NB4 (cell line): ENCODE measurements at regions not wholly inside any gene's neighbourhood (a gene's known extent, or its start where the extent isn't known, plus 50 kb on each side); places are given as distances from the start of the nearest gene placed in this dataset.

Experiments used
- DNase-seq: peaks from one replicate; pipeline ENCODE4 v3.0.0; 2010; ENCODE audit warnings: low read depth
- H3K4me3 ChIP-seq: one replicate; pipeline ENCODE4 v1.5.1; 2011; ENCODE audit warnings: mild to moderate bottlenecking, low read depth, low read length, moderate library complexity
- MYC ChIP-seq: IDR thresholded peaks from 2 replicates; pipeline ENCODE4 v1.6.1; 2011; ENCODE audit warnings: low read depth, low read length
- POLR2A ChIP-seq: IDR thresholded peaks from 2 replicates; pipeline ENCODE4 v1.6.1; 2011; ENCODE audit warnings: mild to moderate bottlenecking; ENCODE audit not compliant: insufficient read length; ENCODE audit errors: extremely low read depth
- TF ChIP-seq, protein P1 (sequence below): IDR thresholded peaks from 2 replicates; pipeline ENCODE4 v1.6.1; 2011; ENCODE audit warnings: low read depth, low read length
- TF ChIP-seq, protein P2 (sequence below): IDR thresholded peaks from one replicate; pipeline ENCODE4 v1.5.1; 2012; ENCODE audit warnings: low read depth, low read length

DNA sequence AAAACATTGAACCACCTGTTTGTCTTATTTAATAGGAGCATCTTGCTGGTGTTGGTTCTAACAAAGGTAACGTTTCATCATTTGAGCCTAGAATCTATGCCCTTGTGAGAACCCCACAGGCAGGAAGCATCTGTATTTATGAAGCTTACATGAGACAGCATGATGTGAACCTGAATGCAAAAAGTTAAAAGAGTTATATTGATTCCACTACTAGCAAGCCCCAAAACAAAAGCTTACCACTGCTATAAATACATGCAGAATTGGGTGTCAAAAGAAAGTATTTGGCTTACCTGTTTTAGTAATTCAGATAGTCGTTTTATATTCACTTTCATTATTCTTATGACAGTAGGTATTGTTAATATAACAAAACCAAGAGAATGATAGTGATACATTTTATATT, 301.2 kb upstream of the ADGRL2 start:
- DNase-seq: no peak
- TF ChIP-seq, protein P1, sequence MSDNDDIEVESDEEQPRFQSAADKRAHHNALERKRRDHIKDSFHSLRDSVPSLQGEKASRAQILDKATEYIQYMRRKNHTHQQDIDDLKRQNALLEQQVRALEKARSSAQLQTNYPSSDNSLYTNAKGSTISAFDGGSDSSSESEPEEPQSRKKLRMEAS: no peak
- TF ChIP-seq POLR2A (no peak), MYC (no peak)
- TF ChIP-seq, protein P2, sequence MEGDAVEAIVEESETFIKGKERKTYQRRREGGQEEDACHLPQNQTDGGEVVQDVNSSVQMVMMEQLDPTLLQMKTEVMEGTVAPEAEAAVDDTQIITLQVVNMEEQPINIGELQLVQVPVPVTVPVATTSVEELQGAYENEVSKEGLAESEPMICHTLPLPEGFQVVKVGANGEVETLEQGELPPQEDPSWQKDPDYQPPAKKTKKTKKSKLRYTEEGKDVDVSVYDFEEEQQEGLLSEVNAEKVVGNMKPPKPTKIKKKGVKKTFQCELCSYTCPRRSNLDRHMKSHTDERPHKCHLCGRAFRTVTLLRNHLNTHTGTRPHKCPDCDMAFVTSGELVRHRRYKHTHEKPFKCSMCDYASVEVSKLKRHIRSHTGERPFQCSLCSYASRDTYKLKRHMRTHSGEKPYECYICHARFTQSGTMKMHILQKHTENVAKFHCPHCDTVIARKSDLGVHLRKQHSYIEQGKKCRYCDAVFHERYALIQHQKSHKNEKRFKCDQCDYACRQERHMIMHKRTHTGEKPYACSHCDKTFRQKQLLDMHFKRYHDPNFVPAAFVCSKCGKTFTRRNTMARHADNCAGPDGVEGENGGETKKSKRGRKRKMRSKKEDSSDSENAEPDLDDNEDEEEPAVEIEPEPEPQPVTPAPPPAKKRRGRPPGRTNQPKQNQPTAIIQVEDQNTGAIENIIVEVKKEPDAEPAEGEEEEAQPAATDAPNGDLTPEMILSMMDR: no peak
- no peak overlapping the region for H3K4me3 ChIP-seq

DNA sequence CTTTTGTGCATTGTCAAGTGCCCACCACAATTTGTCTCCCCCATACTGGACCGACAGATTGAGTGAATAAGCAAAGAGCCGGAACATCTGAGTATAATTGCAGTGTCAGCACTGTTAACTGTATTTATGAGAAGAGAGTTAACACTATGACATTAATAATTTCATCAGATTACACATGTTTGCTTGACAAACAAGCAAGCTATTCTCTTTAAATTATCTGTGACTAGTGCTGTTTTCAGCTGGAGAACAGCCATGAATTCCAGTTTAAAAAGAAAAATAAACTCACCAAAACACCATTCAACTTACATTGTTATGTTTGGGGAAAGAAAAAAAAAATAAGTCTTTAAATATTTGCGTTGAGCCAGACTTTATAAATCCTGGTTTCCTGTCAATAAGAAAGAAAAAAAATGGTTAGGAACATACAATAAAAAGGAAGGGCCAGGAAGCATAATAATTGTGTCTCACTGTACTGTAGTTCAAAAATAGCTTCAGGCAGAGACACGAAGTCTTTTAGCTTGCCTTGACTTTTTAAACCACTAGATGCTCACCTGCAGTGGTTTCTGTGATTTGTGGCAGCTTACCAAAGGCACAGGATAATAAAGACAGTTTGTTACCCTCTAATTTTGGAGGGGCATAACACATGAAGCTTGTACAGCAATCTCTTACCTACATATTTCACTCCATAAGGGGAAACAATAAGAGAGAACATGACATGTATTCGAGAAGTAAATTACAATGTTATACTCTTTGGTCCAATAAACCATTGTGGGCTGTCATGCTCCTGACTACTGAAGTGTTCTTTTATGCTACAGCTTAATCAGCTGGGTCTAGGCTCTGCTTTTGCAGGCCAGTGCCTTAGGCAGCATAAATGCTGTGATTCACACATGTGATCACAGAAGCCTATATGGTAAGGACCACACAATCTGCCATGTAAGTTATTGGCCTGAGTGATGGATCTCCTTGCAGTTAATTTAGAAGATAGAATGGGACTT, 302.0 kb upstream of the ADGRL2 start:
- DNase-seq: no peak
- no peak overlapping the region for H3K4me3 ChIP-seq
- no peak for TF ChIP-seq POLR2A
- TF ChIP-seq, protein P2: no peak
- TF ChIP-seq MYC: no peak
- TF ChIP-seq, protein P1: no peak

DNA sequence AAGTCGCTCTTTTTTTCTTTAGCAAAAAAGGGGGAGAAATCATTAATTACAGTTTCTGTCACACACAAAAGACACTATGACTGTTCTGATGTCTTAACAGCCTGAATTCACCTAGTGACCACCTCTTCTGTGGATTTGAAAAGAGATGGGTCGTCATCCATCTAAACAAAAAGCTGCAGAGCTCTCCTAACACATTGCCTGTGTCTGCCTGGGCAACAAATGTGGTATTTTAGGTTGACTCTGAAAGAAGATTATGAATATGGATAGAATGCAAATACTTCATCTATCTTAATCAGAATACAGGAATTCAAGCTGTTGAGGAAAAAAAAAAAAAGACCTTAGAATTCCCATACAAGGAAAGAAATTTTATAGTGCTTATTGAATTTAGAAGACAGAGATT, 304.4 kb upstream of the ADGRL2 start:
- TF ChIP-seq MYC: no peak
- TF ChIP-seq, protein P1: no peak
- no peak for TF ChIP-seq POLR2A
- TF ChIP-seq, protein P2: no peak
- H3K4me3 ChIP-seq: no peak overlapping the region
- no peak for DNase-seq

DNA sequence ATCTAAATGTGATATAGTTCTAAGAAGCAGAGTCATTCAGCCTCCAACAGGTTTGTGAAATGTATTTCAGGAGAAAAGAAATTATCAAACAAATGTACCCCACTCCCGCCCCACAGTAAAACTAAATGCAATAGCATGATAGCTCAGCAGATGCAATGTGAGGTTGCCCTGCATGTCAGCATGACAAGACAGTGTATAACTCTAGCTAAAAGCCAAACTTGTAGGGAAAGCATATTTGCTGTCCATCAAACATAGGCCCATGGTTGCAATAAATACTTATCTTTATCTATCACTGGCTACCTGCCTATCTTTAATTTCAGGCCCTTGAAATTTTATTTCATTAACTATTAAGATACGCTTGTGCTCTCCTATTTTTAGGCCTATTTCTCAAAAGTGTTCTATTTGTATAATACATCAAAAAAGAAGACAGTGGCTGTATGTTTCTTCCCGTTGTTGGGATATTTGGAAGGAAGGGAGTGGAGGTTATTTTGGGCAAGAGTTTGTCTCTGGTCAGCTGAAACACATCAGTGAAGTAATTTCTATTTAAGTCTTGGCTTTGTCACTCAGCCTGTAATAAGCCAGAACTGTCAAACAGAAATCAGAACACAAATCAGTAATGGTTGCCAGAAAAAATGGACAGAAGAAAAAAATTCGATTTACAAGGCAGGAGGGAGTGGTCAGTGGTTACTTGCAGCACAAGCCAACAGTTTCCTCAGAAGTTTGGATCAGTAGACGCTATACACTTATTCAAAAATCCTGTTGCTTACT, 307.4 kb upstream of the ADGRL2 start:
- TF ChIP-seq, protein P2: no peak
- no peak for TF ChIP-seq MYC
- TF ChIP-seq, protein P1: no peak
- no peak for TF ChIP-seq POLR2A
- DNase-seq: no peak
- no peak overlapping the region for H3K4me3 ChIP-seq

DNA sequence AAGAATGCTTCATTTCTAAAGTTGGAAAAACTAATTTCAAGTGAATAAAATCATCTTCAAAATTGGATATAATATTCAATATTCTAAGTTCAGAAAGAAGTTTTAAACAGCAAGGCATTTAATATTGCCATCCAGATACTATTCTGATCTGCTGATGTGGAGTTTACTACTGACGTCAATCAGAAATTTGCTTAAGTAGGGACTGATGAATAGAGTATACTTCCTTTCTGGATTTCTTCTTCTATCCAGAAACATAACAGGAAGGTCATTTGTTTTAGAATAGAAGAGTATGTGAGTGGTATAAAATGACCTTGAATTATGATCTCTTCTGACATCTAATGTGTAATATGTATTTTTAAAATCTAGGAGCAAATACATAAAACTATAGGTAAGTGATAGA, 308.1 kb upstream of the ADGRL2 start:
- no peak overlapping the region for H3K4me3 ChIP-seq
- no peak for DNase-seq
- TF ChIP-seq, protein P1: no peak
- TF ChIP-seq MYC (no peak), POLR2A (no peak)
- TF ChIP-seq, protein P2: no peak
